HG03196 (cell line): ENCODE measurements at regions not wholly inside any gene's neighbourhood (a gene's known extent, or its start where the extent isn't known, plus 50 kb on each side); places are given as distances from the start of the nearest gene placed in this dataset.

Experiments used
- ATAC-seq: cut with Tn5 transposase; IDR thresholded peaks from one replicate; pipeline ENCODE4 v1.9.1; 2021; ENCODE audit not compliant: unreplicated experiment

GRCh38 chr3:118267588-118267987 is 767.1 kb downstream of the IGSF11 start:
- ATAC-seq: no peak

GRCh38 chr3:118269537-118270125 is 765.0 kb downstream of the IGSF11 start:
- no peak for ATAC-seq

- no peak for ATAC-seq
These were observed 761.7 kb downstream of the IGSF11 start for GRCh38 chr3:118272991-118273390.

GRCh38 chr3:118277814-118278213 is 756.8 kb downstream of the IGSF11 start:
- no peak for ATAC-seq

- no peak for ATAC-seq
These were observed 741.8 kb downstream of the IGSF11 start for GRCh38 chr3:118292841-118293240.

- no peak for ATAC-seq
These were observed 736.5 kb downstream of the IGSF11 start for GRCh38 chr3:118298133-118298532.

- no peak for ATAC-seq
These were observed 730.1 kb downstream of the IGSF11 start for GRCh38 chr3:118304557-118304956.

GRCh38 chr3:118332699-118333098 is 701.9 kb downstream of the IGSF11 start:
- ATAC-seq: no peak

GRCh38 chr3:118337649-118338048 is 697.0 kb downstream of the IGSF11 start:
- ATAC-seq: no peak

GRCh38 chr3:118347396-118348168 is 687.1 kb downstream of the IGSF11 start:
- ATAC-seq: no peak

- no peak for ATAC-seq
These were observed 686.5 kb downstream of the IGSF11 start for GRCh38 chr3:118348169-118348557.

- no peak for ATAC-seq
These were observed 680.1 kb downstream of the IGSF11 start for GRCh38 chr3:118354556-118354955.

- no peak for ATAC-seq
These were observed 664.7 kb downstream of the IGSF11 start for GRCh38 chr3:118369892-118370491.

GRCh38 chr3:118380576-118380975 is 654.1 kb downstream of the IGSF11 start:
- ATAC-seq: no peak

GRCh38 chr3:118396491-118396890 is 638.2 kb downstream of the IGSF11 start:
- no peak for ATAC-seq

GRCh38 chr3:118400086-118400485 is 634.6 kb downstream of the IGSF11 start:
- no peak for ATAC-seq

GRCh38 chr3:118400886-118401285 is 633.8 kb downstream of the IGSF11 start:
- ATAC-seq: no peak

- ATAC-seq: no peak
These were observed 632.8 kb downstream of the IGSF11 start for GRCh38 chr3:118401887-118402286.

- ATAC-seq: no peak
These were observed 631.7 kb downstream of the IGSF11 start for GRCh38 chr3:118402971-118403370.

GRCh38 chr3:118406562-118406961 is 628.1 kb downstream of the IGSF11 start:
- ATAC-seq: no peak

GRCh38 chr3:118408431-118408830 is 626.2 kb downstream of the IGSF11 start:
- no peak for ATAC-seq

- no peak for ATAC-seq
These were observed 622.1 kb downstream of the IGSF11 start for GRCh38 chr3:118412503-118412902.
